Right ventricle myocardium superior (tissue), 1 donor: ENCODE measurements at regions not wholly inside any gene's neighbourhood (a gene's known extent, or its start where the extent isn't known, plus 50 kb on each side); places are given as distances from the start of the nearest gene placed in this dataset.
A peak's percentile ranks its signal among the peaks of the same experiment; 100 is the strongest.
"Not testable (repeated sequence)": the region's sequence is repeated elsewhere in the genome, so short reads cannot be mapped to it uniquely, and the experiment has no call there.

Experiments
- ATAC-seq: fragments of 200-7000 bp; cut with Tn5 transposase; one replicate; pipeline ENCODE4 v1.9.1; 2020; ENCODE audit warnings: mild to moderate bottlenecking; ENCODE audit not compliant: poor library complexity
- DNase-seq: peaks from one replicate; pipeline ENCODE4 v3.0.0-alpha.2; 2020
- intact Hi-C: fragments of 100-400 bp; cut with DNase I; formaldehyde crosslinking; loops from one replicate; pipeline ENCODE4 v1.11.2; 2022
- donor health status: DM: no; HTN: yes; CAD: no; lungs with severe emphysema.

GRCh38 chr3:6640907-6641306, 220.0 kb upstream of the GRM7 start:
- intact Hi-C loops = no loop called here
- DNase-seq (no peak), ATAC-seq (no peak)

- intact Hi-C loops = no loop called here
- ATAC-seq = peak; percentile 63
Observed at GRCh38 chr3:6644070-6644929, 216.6 kb upstream of the GRM7 start.

GRCh38 chr3:6654670-6655069, 206.2 kb upstream of the GRM7 start:
- DNase-seq (no peak), ATAC-seq (no peak)
- intact Hi-C loops = no loop called here

More at GRCh38 chr3:6644070-6644929, 216.6 kb upstream of the GRM7 start:
- DNase-seq = no peak

- ATAC-seq (no peak), DNase-seq (no peak)
- intact Hi-C loops = no loop called here
Observed at GRCh38 chr3:6655275-6655674, 205.6 kb upstream of the GRM7 start.

- ATAC-seq (no peak), DNase-seq (no peak)
- intact Hi-C loops = no loop called here
Observed at GRCh38 chr3:6657591-6657990, 203.3 kb upstream of the GRM7 start.

- no peak for DNase-seq
- intact Hi-C loops = no loop called here
- no peak for ATAC-seq
Observed at GRCh38 chr3:6667354-6667753, 193.6 kb upstream of the GRM7 start.

- intact Hi-C loops = no loop called here
- DNase-seq (no peak), ATAC-seq (no peak)
Observed at GRCh38 chr3:6671363-6671762, 189.6 kb upstream of the GRM7 start.

GRCh38 chr3:6679510-6679909, 181.4 kb upstream of the GRM7 start:
- DNase-seq = no peak
- ATAC-seq = no peak
- intact Hi-C loops = no loop called here

- no peak for DNase-seq
- intact Hi-C loops = no loop called here
- ATAC-seq = no peak
Observed at GRCh38 chr3:6680119-6680806, 180.7 kb upstream of the GRM7 start.

GRCh38 chr3:6697285-6697684, 163.6 kb upstream of the GRM7 start:
- DNase-seq (no peak), ATAC-seq (no peak)
- intact Hi-C loops = no loop called here

- intact Hi-C loops = no loop called here
- DNase-seq = no peak
- no peak for ATAC-seq
Observed at GRCh38 chr3:6697722-6698121, 163.2 kb upstream of the GRM7 start.

- ATAC-seq, intact Hi-C loops, DNase-seq: not testable (repeated sequence)
Observed at GRCh38 chr3:6704817-6705216, 156.1 kb upstream of the GRM7 start.

GRCh38 chr3:6706777-6707176, 154.1 kb upstream of the GRM7 start:
- intact Hi-C loops = no loop called here
- no peak for DNase-seq
- no peak for ATAC-seq

- intact Hi-C loops = no loop called here
- no peak for DNase-seq
- ATAC-seq = no peak
Observed at GRCh38 chr3:6709178-6709577, 151.7 kb upstream of the GRM7 start.

- intact Hi-C loops = no loop called here
- ATAC-seq = no peak
- DNase-seq = no peak
Observed at GRCh38 chr3:6714962-6715361, 146.0 kb upstream of the GRM7 start.

GRCh38 chr3:6716420-6716819, 144.5 kb upstream of the GRM7 start:
- no peak for ATAC-seq
- intact Hi-C loops = no loop called here
- no peak for DNase-seq

- DNase-seq (no peak), ATAC-seq (no peak)
- intact Hi-C loops = no loop called here
Observed at GRCh38 chr3:6717026-6717943, 143.6 kb upstream of the GRM7 start.

- intact Hi-C loops = no loop called here
- DNase-seq (no peak), ATAC-seq (no peak)
Observed at GRCh38 chr3:6719999-6720398, 140.9 kb upstream of the GRM7 start.

GRCh38 chr3:6721491-6721890, 139.4 kb upstream of the GRM7 start:
- DNase-seq (no peak), ATAC-seq (no peak)
- intact Hi-C loops = no loop called here
